ENCODE measurements at regions not wholly inside any gene's neighbourhood (a gene's known extent, or its start where the extent isn't known, plus 50 kb on each side); places are given as distances from the start of the nearest gene placed in this dataset.
"Not testable (repeated sequence)": the region's sequence is repeated elsewhere in the genome, so short reads cannot be mapped to it uniquely, and the experiment has no call there.

GRCh38 chr5:86305050-86305449 is 312.7 kb upstream of the COX7C start:
- TF ChIP-seq CTCF, EP300, POLR2A, POLR2AphosphoS5 (IDR thresholded peaks at IDR 0.05): not testable (repeated sequence)
